Nephron (organoid): ENCODE measurements at regions not wholly inside any gene's neighbourhood (a gene's known extent, or its start where the extent isn't known, plus 50 kb on each side); places are given as distances from the start of the nearest gene placed in this dataset.
A peak's percentile ranks its signal among the peaks of the same experiment; 100 is the strongest.

Experiments used
- H3K27ac Mint-ChIP-seq, 3 experiments: 2 replicates each; pipeline ENCODE4 v1.8.0; 2020; ENCODE audit warnings: mixed read lengths in 3 of 3, mild to moderate bottlenecking in 2 of 3, moderate library complexity in 1 of 3
- H3K27me3 Mint-ChIP-seq: 2 replicates; pipeline ENCODE4 v1.8.0; 2021; ENCODE audit warnings: low read depth, mild to moderate bottlenecking, moderate library complexity, mixed read lengths
- H3K36me3 Mint-ChIP-seq: 2 replicates; pipeline ENCODE4 v1.8.0; 2020; ENCODE audit warnings: low read depth, mixed read lengths
- H3K4me1 Mint-ChIP-seq: 2 replicates; pipeline ENCODE4 v1.8.0; 2020; ENCODE audit warnings: mixed read lengths
- H3K4me3 Mint-ChIP-seq, 3 experiments: 2 replicates each; pipeline ENCODE4 v1.8.0; 2020; ENCODE audit warnings: mild to moderate bottlenecking in 3 of 3, mixed read lengths in 3 of 3, moderate library complexity in 2 of 3
- H3K9me3 Mint-ChIP-seq: 2 replicates; pipeline ENCODE4 v1.8.0; 2020; ENCODE audit warnings: mixed read lengths
- TF ChIP-seq, protein P1 (sequence below), 3 experiments: fragments of 200-600 bp; sonication (generic); IDR thresholded peaks; one replicate each; pipeline ENCODE4 v1.5.0; 2021; ENCODE audit warnings: antibody characterized with exemption in 3 of 3; ENCODE audit not compliant: unreplicated experiment in 3 of 3

DNA sequence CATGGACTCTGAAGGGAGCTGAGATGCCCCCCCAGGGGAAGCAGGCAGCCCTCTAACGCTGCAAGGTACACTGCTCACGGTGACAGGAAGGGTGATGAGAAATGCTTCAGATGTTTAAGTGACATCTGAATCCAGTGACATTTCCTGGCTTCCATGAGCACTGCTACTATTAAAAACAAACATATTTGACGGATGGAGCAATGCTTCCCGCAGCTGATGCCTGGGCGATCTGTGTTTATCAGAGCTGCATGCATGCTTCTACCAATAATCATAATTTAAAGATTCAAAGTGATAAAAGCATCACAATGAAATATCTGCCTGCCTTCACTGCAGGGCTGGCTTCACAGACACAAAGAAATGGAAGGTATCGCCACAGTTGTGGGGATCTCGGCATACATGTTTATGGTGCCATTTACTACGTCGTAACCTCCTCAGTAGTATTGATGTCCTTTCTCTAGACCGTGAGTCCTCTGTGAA lies 66.1 kb upstream of the AOAH start:
- Mint-ChIP-seq H3K9me3 (no peaks in the 10 kb centered on the region), H3K36me3 (no peaks in the 10 kb centered on the region), H3K27ac (no peak overlapping the region), H3K4me3 (no peak overlapping the region), H3K27me3 (peaks cover 5% of the 10 kb centered on the region), H3K4me1 (peaks cover 26% of the 10 kb centered on the region)
- TF ChIP-seq, protein P1, sequence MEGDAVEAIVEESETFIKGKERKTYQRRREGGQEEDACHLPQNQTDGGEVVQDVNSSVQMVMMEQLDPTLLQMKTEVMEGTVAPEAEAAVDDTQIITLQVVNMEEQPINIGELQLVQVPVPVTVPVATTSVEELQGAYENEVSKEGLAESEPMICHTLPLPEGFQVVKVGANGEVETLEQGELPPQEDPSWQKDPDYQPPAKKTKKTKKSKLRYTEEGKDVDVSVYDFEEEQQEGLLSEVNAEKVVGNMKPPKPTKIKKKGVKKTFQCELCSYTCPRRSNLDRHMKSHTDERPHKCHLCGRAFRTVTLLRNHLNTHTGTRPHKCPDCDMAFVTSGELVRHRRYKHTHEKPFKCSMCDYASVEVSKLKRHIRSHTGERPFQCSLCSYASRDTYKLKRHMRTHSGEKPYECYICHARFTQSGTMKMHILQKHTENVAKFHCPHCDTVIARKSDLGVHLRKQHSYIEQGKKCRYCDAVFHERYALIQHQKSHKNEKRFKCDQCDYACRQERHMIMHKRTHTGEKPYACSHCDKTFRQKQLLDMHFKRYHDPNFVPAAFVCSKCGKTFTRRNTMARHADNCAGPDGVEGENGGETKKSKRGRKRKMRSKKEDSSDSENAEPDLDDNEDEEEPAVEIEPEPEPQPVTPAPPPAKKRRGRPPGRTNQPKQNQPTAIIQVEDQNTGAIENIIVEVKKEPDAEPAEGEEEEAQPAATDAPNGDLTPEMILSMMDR (IDR thresholded peaks at IDR 0.05; ENCODE audit: unreplicated experiment in 3 of 3) = no peak

DNA sequence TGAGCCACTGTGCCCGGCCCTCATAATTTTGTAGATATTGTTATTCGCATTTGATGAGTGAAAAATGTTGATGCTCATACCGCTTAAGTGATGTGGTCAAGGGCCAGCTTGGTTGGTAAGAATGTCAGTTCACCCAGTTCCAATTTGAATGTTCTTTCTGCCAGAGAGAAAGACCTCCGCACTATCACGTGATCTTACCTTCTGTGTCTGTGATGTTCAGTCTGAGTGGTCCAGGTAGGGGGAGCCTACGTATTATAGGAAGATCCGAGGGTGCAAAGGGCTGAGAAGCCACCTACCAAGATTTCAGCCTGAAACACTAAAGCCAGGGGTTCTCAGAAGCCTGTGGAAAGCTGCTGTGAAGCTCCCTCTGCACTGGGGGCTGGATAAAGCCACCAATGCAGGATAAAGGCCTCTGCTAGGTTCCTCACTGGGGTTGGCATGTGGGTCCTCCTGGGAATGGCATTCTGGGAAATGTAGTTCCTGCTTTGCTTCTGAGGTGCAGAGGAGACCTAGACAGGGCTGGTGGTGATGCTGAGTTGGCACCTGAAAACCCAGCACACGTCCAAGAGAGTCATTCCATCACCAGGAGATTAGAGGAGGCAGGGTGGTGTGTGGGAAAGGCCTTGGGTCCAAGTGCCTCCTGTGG lies 64.7 kb upstream of the AOAH start:
- Mint-ChIP-seq H3K9me3 (no peaks in the 10 kb centered on the region), H3K36me3 (no peaks in the 10 kb centered on the region), H3K27ac (no peak overlapping the region), H3K4me1 (peaks cover 14% of the 10 kb centered on the region), H3K4me3 (no peak overlapping the region), H3K27me3 (no peaks in the 10 kb centered on the region)
- TF ChIP-seq, protein P1 (IDR thresholded peaks at IDR 0.05; ENCODE audit: unreplicated experiment in 3 of 3) = no peak

DNA sequence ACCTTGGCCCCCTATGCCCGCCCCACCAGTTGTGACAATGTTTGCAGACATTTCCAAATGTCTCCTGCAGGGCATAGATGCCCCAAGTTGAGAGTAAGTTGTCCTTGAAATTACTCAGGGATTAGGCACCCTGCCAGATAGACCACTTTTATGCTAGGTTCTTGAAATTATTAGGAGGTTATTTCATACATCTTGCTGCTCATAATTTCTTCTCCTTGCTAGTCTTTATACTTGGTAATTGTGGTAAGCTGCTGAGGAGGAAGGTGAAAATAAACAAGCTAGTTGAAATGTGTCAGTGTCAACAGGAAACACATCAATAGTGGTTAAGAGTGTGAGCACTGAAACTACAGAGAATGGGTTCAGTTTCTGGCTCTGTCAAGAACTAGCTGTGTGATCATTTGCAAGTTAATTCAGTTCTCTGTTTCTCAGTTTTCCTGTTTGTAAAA lies 63.7 kb upstream of the AOAH start:
- Mint-ChIP-seq H3K4me1 (peaks cover 11% of the 10 kb centered on the region), H3K36me3 (no peaks in the 10 kb centered on the region), H3K27ac (no peak overlapping the region), H3K9me3 (no peaks in the 10 kb centered on the region), H3K27me3 (no peaks in the 10 kb centered on the region), H3K4me3 (no peak overlapping the region)
- TF ChIP-seq, protein P1 (IDR thresholded peaks at IDR 0.05; ENCODE audit: unreplicated experiment in 3 of 3) = no peak

DNA sequence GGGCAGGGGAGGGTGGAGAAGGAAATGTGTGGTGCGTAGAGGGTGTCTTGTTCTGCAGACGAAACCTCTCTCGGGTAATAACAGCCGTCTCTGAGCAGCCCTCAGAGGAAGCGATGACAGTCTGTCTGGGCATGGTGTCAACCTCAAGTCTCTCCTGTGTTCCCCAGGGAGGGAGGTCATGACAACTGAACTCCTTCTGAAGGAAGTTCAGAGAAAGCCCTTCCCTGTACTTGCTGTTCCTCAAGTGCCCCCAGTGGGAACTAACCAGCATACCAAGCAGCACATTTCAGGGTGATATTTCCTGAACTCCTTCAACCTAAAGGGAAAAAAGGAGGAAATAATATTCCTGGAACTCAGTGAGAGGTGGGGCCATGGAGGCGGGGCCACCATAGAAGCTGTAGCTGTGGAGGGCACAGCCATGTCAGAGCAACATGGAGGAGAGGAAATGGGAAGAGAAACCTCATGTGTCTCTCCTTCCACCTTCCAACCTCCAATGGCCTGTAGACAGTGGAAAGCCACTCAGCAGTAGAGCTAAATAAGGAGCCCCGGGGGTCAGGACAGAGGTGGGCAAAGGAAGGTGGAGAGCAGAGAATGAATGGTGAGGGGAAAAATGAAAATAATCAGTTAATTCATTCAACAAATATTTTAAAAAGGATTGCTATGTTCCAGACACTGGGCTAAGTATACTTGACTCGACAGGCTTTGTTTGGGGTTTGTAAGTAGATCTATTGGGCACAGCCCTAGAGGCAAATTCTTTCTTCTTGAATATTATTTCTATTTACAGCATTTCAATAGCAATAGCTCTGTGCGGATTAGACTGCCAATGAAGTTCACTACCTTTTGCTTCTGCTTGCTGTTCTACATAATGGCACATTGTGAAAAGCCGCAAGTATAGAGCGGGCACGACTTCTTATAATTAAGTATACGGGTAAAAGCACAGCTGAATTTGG lies 61.0 kb upstream of the AOAH start:
- Mint-ChIP-seq H3K4me1 (peaks cover 9% of the 10 kb centered on the region), H3K9me3 (peaks cover 4% of the 10 kb centered on the region), H3K27ac (no peak overlapping the region), H3K27me3 (no peaks in the 10 kb centered on the region), H3K36me3 (no peaks in the 10 kb centered on the region), H3K4me3 (no peak overlapping the region)
- TF ChIP-seq, protein P1 (IDR thresholded peaks at IDR 0.05; ENCODE audit: unreplicated experiment in 3 of 3) = no peak

DNA sequence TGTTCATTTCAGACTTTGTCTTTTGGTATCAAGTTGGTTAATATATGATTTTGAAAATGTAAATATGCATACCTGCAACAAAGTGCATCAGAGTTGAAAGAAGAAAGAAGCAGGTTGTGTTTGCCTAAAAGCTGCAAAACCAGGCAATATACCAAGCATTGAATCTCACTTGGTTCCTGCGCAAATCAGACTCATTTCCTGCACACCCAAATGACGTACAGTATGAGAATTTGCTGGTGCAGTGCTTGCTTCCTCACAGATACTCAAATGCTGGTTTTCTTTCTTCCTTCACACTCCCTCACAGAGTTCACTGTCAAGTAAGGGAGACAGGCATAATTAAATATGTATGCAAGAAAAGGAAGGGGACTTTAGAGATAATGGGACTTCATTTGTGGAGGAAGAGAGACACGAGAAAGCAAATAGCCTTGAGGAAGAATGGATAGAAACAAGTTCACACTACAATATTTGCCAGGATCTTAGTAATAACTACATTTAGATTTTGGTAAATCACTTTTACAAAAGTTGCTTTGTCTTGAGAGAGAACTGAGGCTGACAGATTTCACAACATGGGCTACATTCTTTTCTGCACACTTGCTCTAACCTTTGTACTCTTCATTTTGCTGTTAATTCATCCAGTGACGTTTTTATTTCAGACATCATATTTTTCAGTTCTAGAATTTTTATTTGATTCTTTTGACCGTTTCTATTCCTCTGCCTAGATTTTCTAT lies 56.9 kb upstream of the AOAH start:
- TF ChIP-seq, protein P1 (IDR thresholded peaks at IDR 0.05; ENCODE audit: unreplicated experiment in 3 of 3) = no peak
- H3K27ac Mint-ChIP-seq = peak overlapping the region in 1 of 3 experiments; percentile 50
- no peak overlapping the region for H3K4me3 Mint-ChIP-seq
- H3K27me3 Mint-ChIP-seq = peaks cover 5% of the 10 kb centered on the region
- H3K36me3 Mint-ChIP-seq = no peaks in the 10 kb centered on the region
- peaks cover 10% of the 10 kb centered on the region for H3K9me3 Mint-ChIP-seq
- peaks cover 9% of the 10 kb centered on the region for H3K4me1 Mint-ChIP-seq
